ENCODE measurements at regions not wholly inside any gene's neighbourhood (a gene's known extent, or its start where the extent isn't known, plus 50 kb on each side); places are given as distances from the start of the nearest gene placed in this dataset.
"Not testable (repeated sequence)": the region's sequence is repeated elsewhere in the genome, so short reads cannot be mapped to it uniquely, and the experiment has no call there.

DNA sequence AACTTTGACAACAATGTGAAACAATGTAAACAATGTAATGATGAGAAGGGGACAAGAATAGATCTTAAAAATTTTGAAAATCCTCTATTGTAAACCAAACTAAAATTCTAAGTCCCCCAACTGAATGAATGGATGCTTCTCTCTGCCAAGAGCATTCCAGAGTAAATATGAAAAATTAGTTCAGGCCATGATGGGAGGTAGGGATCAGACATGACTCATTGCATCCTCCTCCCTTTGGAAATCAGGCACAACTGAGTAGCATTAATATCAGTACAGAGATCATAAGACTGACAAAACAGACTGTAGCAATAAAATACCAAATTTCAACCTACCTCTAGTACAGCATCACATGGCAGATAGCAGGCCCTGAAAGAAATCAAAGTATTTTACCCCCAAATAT is 559.9 kb downstream of the C12orf50 start:
- Histone ChIP-seq H3K9ac (ENCODE audit: low read length) (no peak overlapping the region), H3K4me3 (ENCODE audit: low read length) (no peak overlapping the region), H3K4me1 (ENCODE audit: control insufficient read depth, insufficient read depth, low read length) (no peaks in the 10 kb centered on the region), H3K27me3 (ENCODE audit: control insufficient read depth, insufficient read depth, low read length) (no peaks in the 10 kb centered on the region), H3K36me3 (ENCODE audit: control insufficient read depth, insufficient read depth, low read length) (no peaks in the 10 kb centered on the region), H3K27ac (ENCODE audit: low read depth, low read length) (no peak overlapping the region)

DNA sequence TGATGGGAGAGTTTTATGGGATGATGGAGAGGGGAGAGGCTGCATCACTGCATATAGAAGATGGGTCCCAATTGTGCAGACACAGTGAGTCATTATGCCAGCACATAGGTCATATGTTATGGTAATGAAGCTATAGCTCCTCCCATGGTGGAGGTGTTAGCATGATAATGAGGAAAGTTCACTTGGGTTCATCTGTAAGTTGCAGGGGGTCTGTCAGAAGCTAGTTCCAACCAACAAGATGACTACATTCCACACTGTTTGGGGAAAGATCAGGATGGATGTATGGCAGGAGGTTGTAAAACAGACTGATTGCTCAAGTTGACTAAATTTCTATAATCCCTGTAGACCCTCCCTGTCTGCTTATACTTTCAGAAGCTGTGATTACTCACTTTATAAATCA is 561.3 kb downstream of the C12orf50 start:
- no peaks in the 10 kb centered on the region for H3K36me3 ChIP-seq (ENCODE audit: control insufficient read depth, insufficient read depth, low read length)
- no peaks in the 10 kb centered on the region for H3K4me1 ChIP-seq (ENCODE audit: control insufficient read depth, insufficient read depth, low read length)
- H3K9ac ChIP-seq (ENCODE audit: low read length), result no peak overlapping the region
- no peaks in the 10 kb centered on the region for H3K27me3 ChIP-seq (ENCODE audit: control insufficient read depth, insufficient read depth, low read length)
- H3K27ac ChIP-seq (ENCODE audit: low read depth, low read length), result no peak overlapping the region
- no peak overlapping the region for H3K4me3 ChIP-seq (ENCODE audit: low read length)

DNA sequence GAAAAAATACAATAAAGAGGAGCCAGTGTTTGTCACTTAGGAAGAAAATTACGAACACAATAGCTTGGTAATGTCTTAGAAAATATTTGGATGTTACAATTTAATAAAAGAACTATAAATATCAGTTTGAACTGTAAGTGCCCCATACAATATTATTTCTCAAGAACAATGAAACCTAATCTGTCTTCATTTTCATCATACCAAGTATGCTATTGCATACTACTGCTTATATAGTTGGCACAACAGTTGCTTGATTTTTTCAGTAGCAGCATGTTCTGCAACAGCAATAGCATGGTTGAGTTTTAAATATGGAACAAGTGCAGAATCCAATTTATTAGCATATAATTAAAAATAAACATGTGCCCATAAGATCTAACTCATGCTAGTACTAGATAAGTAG is 564.6 kb downstream of the C12orf50 start:
- Histone ChIP-seq H3K4me1 (ENCODE audit: control insufficient read depth, insufficient read depth, low read length) (no peaks in the 10 kb centered on the region), H3K27ac (ENCODE audit: low read depth, low read length) (no peak overlapping the region), H3K27me3 (ENCODE audit: control insufficient read depth, insufficient read depth, low read length) (no peaks in the 10 kb centered on the region), H3K36me3 (ENCODE audit: control insufficient read depth, insufficient read depth, low read length) (no peaks in the 10 kb centered on the region), H3K9ac (ENCODE audit: low read length) (no peak overlapping the region), H3K4me3 (ENCODE audit: low read length) (no peak overlapping the region)

DNA sequence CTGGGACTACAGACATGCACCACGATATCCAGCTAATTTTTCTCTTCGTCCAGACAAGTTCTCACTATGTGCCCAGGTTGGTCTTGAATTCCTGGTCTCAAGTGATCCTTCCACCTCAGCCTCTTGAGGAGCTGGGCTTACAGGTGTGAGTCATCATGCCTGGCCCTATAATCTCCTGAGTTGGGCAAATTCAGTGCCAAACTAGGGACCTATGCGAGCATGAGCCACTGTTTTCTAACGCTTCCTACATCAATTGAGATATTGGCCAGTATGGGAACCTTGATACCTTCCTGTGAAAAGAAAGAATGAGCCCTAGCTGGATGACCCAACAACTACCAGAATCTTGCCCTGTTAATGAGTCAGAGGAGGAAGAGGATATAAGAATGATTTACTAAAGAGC is 585.2 kb downstream of the C12orf50 start:
- H3K4me3 ChIP-seq (ENCODE audit: low read length), result no peak overlapping the region
- no peak overlapping the region for H3K9ac ChIP-seq (ENCODE audit: low read length)
- no peaks in the 10 kb centered on the region for H3K36me3 ChIP-seq (ENCODE audit: control insufficient read depth, insufficient read depth, low read length)
- no peaks in the 10 kb centered on the region for H3K27me3 ChIP-seq (ENCODE audit: control insufficient read depth, insufficient read depth, low read length)
- H3K27ac ChIP-seq (ENCODE audit: low read depth, low read length), result no peak overlapping the region
- no peaks in the 10 kb centered on the region for H3K4me1 ChIP-seq (ENCODE audit: control insufficient read depth, insufficient read depth, low read length)

DNA sequence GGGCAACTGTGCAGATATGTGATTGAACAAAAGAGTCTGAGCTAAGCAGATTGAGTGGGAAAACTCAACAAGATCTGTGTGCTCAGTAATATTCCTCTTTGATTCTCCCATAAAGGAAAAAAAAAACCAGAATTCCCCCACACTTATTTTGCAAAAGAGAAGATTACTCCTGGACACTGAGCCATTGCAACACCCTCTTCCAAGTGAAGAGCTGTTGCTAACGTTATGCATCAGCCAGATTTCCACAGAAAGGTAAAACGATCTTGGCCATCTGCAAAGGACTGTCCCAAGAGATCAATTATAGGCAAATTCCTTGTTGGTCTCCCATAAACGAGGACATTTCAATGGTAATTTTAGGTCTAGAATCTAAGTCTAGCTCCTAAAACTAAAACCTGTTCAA is 587.7 kb downstream of the C12orf50 start:
- H3K27ac ChIP-seq (ENCODE audit: low read depth, low read length), result no peak overlapping the region
- H3K36me3 ChIP-seq (ENCODE audit: control insufficient read depth, insufficient read depth, low read length), result no peaks in the 10 kb centered on the region
- no peaks in the 10 kb centered on the region for H3K27me3 ChIP-seq (ENCODE audit: control insufficient read depth, insufficient read depth, low read length)
- no peak overlapping the region for H3K9ac ChIP-seq (ENCODE audit: low read length)
- no peaks in the 10 kb centered on the region for H3K4me1 ChIP-seq (ENCODE audit: control insufficient read depth, insufficient read depth, low read length)
- H3K4me3 ChIP-seq (ENCODE audit: low read length), result no peak overlapping the region

DNA sequence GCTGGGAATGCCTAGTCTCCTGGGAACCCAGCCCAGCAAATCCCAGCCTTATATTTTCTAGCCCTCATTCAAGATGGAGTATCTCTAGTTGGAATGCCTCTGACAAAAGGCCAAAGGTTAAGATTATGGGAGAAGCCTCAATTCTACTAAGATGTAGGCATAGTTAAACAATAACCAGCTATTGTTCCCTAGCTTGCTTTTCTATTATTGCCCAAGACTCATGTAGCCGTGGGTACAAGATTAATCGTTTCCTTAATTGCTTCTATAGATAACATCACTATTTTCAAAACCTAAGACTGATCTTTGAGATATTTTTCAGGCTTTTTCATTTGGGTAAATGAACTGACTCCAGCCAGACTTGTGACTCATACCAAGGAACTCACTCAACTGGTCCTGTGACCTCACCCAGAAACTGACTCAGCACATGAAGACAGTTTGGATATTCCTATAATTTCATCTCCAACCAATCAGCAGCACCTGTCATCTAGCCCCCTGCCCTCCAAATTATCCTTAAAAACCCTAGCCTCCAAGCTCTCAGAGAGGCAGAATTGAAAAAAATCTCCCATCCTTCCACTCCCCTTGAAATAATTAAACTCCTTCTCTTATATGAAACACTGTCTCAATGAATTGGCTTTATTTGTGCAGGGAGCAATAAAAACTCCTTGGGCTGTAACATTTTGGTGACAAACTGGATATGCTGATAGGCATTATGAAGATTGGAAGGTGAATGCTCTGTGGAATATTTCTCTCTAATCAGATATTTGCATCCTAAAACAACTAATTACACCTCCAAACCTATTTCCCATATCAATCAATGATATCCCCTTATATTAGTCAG is 589.0 kb downstream of the C12orf50 start:
- Histone ChIP-seq H3K4me1 (ENCODE audit: control insufficient read depth, insufficient read depth, low read length) (no peaks in the 10 kb centered on the region), H3K4me3 (ENCODE audit: low read length) (no peak overlapping the region), H3K9ac (ENCODE audit: low read length) (no peak overlapping the region), H3K27ac (ENCODE audit: low read depth, low read length) (no peak overlapping the region), H3K36me3 (ENCODE audit: control insufficient read depth, insufficient read depth, low read length) (no peaks in the 10 kb centered on the region), H3K27me3 (ENCODE audit: control insufficient read depth, insufficient read depth, low read length) (no peaks in the 10 kb centered on the region)

DNA sequence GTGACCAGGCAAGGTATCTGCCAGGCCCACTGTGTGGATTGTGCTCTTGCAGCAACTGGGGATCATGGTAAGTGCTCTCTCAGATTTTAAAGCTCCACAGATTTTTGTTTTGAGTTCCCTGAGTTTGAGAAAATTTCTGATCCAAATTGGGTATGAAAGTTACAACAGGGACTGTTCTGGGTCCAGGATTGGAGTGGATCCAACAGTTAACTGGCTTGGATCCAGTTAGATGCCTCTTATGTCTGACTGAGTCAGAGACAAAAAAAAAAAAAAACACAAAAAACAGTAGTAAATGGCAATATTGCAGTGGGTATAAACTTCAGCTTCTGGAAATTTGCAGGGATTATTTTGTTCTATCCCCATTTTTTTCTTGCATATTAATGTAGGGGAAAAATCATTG is 598.8 kb downstream of the C12orf50 start:
- H3K27me3 ChIP-seq (ENCODE audit: control insufficient read depth, insufficient read depth, low read length), result no peaks in the 10 kb centered on the region
- no peak overlapping the region for H3K27ac ChIP-seq (ENCODE audit: low read depth, low read length)
- H3K4me1 ChIP-seq (ENCODE audit: control insufficient read depth, insufficient read depth, low read length), result no peaks in the 10 kb centered on the region
- H3K4me3 ChIP-seq (ENCODE audit: low read length), result no peak overlapping the region
- H3K9ac ChIP-seq (ENCODE audit: low read length), result no peak overlapping the region
- no peaks in the 10 kb centered on the region for H3K36me3 ChIP-seq (ENCODE audit: control insufficient read depth, insufficient read depth, low read length)

DNA sequence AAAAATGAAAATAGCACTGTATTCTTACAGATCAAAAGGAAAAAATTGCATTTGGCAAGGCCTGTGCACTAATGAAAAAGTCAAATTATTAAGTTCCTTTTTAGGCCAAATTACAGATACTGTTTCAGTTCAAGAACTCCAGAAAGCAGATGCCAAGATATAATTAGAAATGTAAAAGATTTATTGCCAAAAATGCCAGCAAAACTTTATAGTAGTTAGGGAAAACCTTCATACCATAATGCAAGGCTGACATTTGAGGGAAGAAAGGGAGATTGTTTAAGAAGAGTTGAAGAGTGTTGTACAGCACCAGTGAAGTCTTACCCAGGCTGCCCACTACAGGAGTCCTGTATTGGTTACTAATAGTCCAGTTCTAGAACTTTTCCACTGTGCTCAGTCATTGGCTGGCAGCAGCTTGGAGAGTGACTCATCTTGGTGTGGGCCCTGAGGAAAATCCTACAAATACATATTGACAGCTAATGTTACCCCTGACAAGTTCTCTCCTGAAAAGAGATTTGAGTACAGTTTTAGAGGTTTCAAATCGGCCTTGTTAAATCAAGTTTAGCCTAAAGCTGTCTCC is 600.4 kb downstream of the C12orf50 start:
- H3K4me1 ChIP-seq (ENCODE audit: control insufficient read depth, insufficient read depth, low read length), result no peaks in the 10 kb centered on the region
- H3K36me3 ChIP-seq (ENCODE audit: control insufficient read depth, insufficient read depth, low read length), result no peaks in the 10 kb centered on the region
- H3K4me3 ChIP-seq (ENCODE audit: low read length), result no peak overlapping the region
- H3K27ac ChIP-seq (ENCODE audit: low read depth, low read length), result no peak overlapping the region
- H3K27me3 ChIP-seq (ENCODE audit: control insufficient read depth, insufficient read depth, low read length), result no peaks in the 10 kb centered on the region
- no peak overlapping the region for H3K9ac ChIP-seq (ENCODE audit: low read length)

DNA sequence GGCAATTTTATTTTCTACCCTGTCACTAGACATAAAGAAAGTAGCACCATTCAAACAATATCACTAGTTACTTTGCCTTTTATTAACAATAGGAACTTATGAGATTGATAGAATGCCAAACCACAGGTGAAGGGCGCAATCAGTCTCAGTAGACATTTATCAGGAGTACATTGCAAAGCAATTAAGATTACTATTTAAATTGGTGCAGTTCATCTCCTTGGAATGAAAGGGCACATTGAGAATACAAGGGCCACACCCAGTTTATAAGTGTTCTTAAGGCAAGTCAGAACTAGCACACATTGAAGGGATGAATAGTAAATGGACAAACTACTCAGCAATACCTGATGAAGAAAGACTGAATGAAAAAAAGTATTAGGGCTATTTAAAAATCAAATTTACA is 601.4 kb downstream of the C12orf50 start:
- Histone ChIP-seq H3K4me1 (ENCODE audit: control insufficient read depth, insufficient read depth, low read length) (no peaks in the 10 kb centered on the region), H3K9ac (ENCODE audit: low read length) (no peak overlapping the region), H3K27me3 (ENCODE audit: control insufficient read depth, insufficient read depth, low read length) (no peaks in the 10 kb centered on the region), H3K27ac (ENCODE audit: low read depth, low read length) (no peak overlapping the region), H3K36me3 (ENCODE audit: control insufficient read depth, insufficient read depth, low read length) (no peaks in the 10 kb centered on the region), H3K4me3 (ENCODE audit: low read length) (no peak overlapping the region)

DNA sequence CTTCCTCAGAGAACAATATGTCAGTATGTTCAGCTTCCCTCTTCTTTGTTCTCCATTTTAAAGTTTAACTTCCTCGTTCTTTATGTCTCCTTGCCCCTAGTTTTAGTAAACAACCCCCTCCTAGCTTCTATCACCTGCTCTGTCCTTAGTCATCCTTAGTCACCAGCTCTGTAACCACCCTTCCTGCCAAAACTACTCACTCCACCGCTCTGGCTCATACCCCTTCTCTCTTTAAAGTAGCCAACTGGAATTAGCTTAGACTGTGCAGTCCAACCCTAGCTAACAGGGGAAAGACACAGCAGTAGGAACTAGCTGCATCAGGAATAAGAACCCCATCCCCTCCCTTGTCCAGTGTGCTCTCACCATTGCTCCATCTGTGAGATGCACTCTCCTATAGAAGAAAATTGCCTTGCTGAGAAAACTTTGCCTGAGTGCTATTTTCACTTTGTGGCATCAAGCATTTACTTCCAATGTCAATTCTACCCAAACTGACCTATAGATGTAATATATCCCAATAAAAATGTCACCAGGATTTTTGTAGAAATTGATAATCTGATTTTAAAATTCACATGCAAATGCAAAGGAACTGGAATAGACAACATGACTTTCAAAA is 603.2 kb downstream of the C12orf50 start:
- H3K27ac ChIP-seq (ENCODE audit: low read depth, low read length), result no peak overlapping the region
- H3K27me3 ChIP-seq (ENCODE audit: control insufficient read depth, insufficient read depth, low read length), result no peaks in the 10 kb centered on the region

DNA sequence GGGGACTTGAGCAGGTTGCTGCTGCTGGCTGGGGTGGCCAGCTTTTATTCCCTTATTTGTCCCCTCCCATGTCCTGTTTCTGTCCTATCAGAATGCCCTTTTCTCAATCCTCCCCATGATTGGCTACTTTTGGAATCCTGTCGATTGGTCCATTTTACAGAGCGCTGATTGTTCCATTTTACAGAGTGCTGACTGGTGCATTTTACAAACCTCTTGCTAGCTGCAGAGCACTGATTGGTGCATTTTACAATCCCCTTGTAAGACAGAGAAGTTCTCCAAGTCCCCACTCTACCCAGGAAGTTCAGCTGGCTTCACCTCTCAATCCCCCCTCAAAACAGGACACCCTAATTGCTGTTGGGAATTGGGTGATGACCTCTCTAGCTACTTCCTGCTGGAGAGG is 608.0 kb downstream of the C12orf50 start:
- H3K9ac ChIP-seq (ENCODE audit: low read length), result not testable (repeated sequence)

More for the DNA sequence above, 603.2 kb downstream of the C12orf50 start:
- Histone ChIP-seq H3K36me3 (ENCODE audit: control insufficient read depth, insufficient read depth, low read length) (no peaks in the 10 kb centered on the region), H3K4me1 (ENCODE audit: control insufficient read depth, insufficient read depth, low read length) (no peaks in the 10 kb centered on the region), H3K9ac (ENCODE audit: low read length) (no peak overlapping the region), H3K4me3 (ENCODE audit: low read length) (no peak overlapping the region)

DNA sequence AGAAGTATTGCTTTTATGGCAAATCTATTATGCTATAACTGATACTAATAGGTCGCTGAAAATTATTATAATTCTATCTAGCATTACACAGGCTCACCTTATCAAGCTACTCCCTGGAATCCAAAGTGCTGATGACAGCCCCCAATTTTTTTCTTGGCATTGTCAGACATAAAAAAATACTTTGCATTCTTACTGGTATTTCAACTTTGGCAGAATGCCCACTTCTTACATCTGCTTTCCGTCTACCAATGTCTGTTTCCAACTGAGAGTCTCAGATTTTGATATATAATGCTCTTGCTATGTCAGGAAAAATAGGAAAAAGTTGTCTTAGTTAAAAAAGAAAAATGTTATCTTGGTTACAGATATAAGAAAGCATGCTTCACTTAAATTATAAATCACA is 615.4 kb downstream of the C12orf50 start:
- Histone ChIP-seq H3K36me3 (ENCODE audit: control insufficient read depth, insufficient read depth, low read length) (no peaks in the 10 kb centered on the region), H3K27me3 (ENCODE audit: control insufficient read depth, insufficient read depth, low read length) (no peaks in the 10 kb centered on the region), H3K4me1 (ENCODE audit: control insufficient read depth, insufficient read depth, low read length) (no peaks in the 10 kb centered on the region), H3K9ac (ENCODE audit: low read length) (no peak overlapping the region), H3K4me3 (ENCODE audit: low read length) (no peak overlapping the region), H3K27ac (ENCODE audit: low read depth, low read length) (no peak overlapping the region)

More for the DNA sequence above, 608.0 kb downstream of the C12orf50 start:
- not testable (repeated sequence) for H3K27ac ChIP-seq (ENCODE audit: low read depth, low read length); H3K36me3 ChIP-seq (ENCODE audit: control insufficient read depth, insufficient read depth, low read length); H3K4me1 ChIP-seq (ENCODE audit: control insufficient read depth, insufficient read depth, low read length); H3K27me3 ChIP-seq (ENCODE audit: control insufficient read depth, insufficient read depth, low read length); H3K4me3 ChIP-seq (ENCODE audit: low read length)

DNA sequence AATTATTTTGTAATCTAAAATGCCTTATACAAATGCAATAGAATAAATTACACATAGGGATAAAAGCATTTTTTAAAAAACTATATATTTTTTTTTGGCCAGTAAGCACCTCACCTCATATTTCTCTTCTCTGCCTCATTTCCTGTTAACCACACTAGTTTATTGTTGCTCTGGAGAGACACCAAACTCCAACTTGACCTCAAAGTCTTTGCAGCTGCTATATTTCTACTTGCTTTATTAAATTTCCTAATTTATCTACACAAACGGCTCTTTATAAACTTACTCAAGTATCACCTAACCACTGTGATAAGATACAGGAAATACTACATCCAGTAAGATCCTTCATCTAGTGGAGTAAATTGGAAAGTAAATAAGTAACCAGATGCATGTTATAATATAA is 622.3 kb downstream of the C12orf50 start:
- H3K4me3 ChIP-seq (ENCODE audit: low read length), result no peak overlapping the region
- H3K36me3 ChIP-seq (ENCODE audit: control insufficient read depth, insufficient read depth, low read length), result no peaks in the 10 kb centered on the region
- H3K4me1 ChIP-seq (ENCODE audit: control insufficient read depth, insufficient read depth, low read length), result no peaks in the 10 kb centered on the region
- no peak overlapping the region for H3K9ac ChIP-seq (ENCODE audit: low read length)
- no peak overlapping the region for H3K27ac ChIP-seq (ENCODE audit: low read depth, low read length)
- no peaks in the 10 kb centered on the region for H3K27me3 ChIP-seq (ENCODE audit: control insufficient read depth, insufficient read depth, low read length)

All from rectal smooth muscle tissue (tissue), 1 donor.